Endothelial cell of umbilical vein (primary cell): ENCODE measurements at regions not wholly inside any gene's neighbourhood (a gene's known extent, or its start where the extent isn't known, plus 50 kb on each side); places are given as distances from the start of the nearest gene placed in this dataset.
"Not testable (repeated sequence)": the region's sequence is repeated elsewhere in the genome, so short reads cannot be mapped to it uniquely, and the experiment has no call there.

ENCODE experiments used
- BruUV-seq: library from RNA; stranded (reverse); fragments of 400-500 nt; replicated peaks from 2 replicates; lab custom pipeline; 2021; lab: Mats Ljungman, UMichigan
- CTCF ChIA-PET: fragments of 300-600, 350-600 bp; sonication (Branson Sonifier 250); formaldehyde crosslinking; loops from one replicate; lab custom pipeline; 2021; ENCODE audit warnings: antibody characterized with exemption, inconsistent platforms; lab: Charles Lee
- POLR2A ChIA-PET: fragments of 300-600, 350-600 bp; sonication (Branson Sonifier 250); formaldehyde crosslinking; loops from one replicate; lab custom pipeline; 2021; ENCODE audit warnings: antibody characterized with exemption, inconsistent platforms; lab: Charles Lee
- DNase-seq: peaks from one replicate; pipeline ENCODE4 v3.0.0-alpha.2; 2011; ENCODE audit warnings: low read depth, low spot score
- FAIRE-seq: peaks from 2 replicates; lab custom pipeline; 2011; peaks lifted over from hg19 to GRCh38; lab: Jason Lieb, UNC
- H2AFZ ChIP-seq: 2 replicates; pipeline ENCODE4 v1.6.0; 2012; ENCODE audit warnings: low read depth, low read length, control low read depth, inconsistent platforms
- H3K27ac ChIP-seq: 2 replicates; pipeline ENCODE4 v1.5.1; 2011; ENCODE audit warnings: low read depth, mild to moderate bottlenecking, control low read depth, low read length, moderate library complexity; ENCODE audit not compliant: insufficient read depth
- H3K27me3 ChIP-seq, 2 experiments: 2 replicates each; pipeline versions ENCODE4 v1.6.0 to v1.6.1; 2011; ENCODE audit warnings: low read length in 2 of 2, mixed read lengths in 1 of 2; ENCODE audit not compliant: control insufficient read depth in 2 of 2, insufficient read depth in 2 of 2
- H3K36me3 ChIP-seq, 2 experiments: 2 replicates in 1 of 2; 3 replicates in 1 of 2; pipeline ENCODE4 v1.5.1; 2011; ENCODE audit warnings: low read length in 2 of 2, mild to moderate bottlenecking in 1 of 2, moderate library complexity in 1 of 2; ENCODE audit not compliant: control insufficient read depth in 2 of 2, insufficient read depth in 2 of 2; ENCODE audit errors: extremely low read depth in 1 of 2
- H3K4me1 ChIP-seq: 3 replicates; pipeline ENCODE4 v1.5.1; 2011; ENCODE audit warnings: mild to moderate bottlenecking, low read length; ENCODE audit not compliant: control insufficient read depth, insufficient read depth; ENCODE audit errors: extremely low read depth
- H3K4me2 ChIP-seq: 2 replicates; pipeline ENCODE4 v1.6.1; 2011; ENCODE audit warnings: low read length, control low read depth, mixed read lengths; ENCODE audit not compliant: insufficient read depth
- H3K4me3 ChIP-seq, 3 experiments: fragments of 200-600 bp in 1 of 3; sonication (generic), shearing (Covaris generic) in 1 of 3; replicated peaks in 1 of 3; 2 replicates each; pipeline ENCODE4 v1.5.1; 2011 to 2016; ENCODE audit warnings: control low read depth in 3 of 3, low read length in 3 of 3, mild to moderate bottlenecking in 2 of 3, inconsistent platforms in 1 of 3, low read depth in 1 of 3, moderate library complexity in 1 of 3; ENCODE audit not compliant: insufficient read depth in 1 of 3
- H3K79me2 ChIP-seq: 2 replicates; pipeline ENCODE4 v1.6.0; 2012; ENCODE audit warnings: low read length, inconsistent platforms; ENCODE audit not compliant: control insufficient read depth, insufficient read depth
- H3K9ac ChIP-seq: replicated peaks from 2 replicates; pipeline ENCODE3; 2011; ENCODE audit warnings: low read length, control low read depth; ENCODE audit not compliant: insufficient read depth; ENCODE audit errors: extremely low read depth
- H3K9me1 ChIP-seq: replicated peaks from 3 replicates; pipeline ENCODE4 v1.6.0; 2011; ENCODE audit warnings: mild to moderate bottlenecking, low read length; ENCODE audit not compliant: control insufficient read depth, insufficient read depth; ENCODE audit errors: extremely low read depth
- H3K9me3 ChIP-seq: replicated peaks from 2 replicates; pipeline ENCODE4 v1.5.1; 2012; ENCODE audit warnings: low read length, inconsistent platforms; ENCODE audit not compliant: control insufficient read depth, insufficient read depth
- H4K20me1 ChIP-seq: replicated peaks from 2 replicates; pipeline ENCODE3; 2011; ENCODE audit warnings: mild to moderate bottlenecking, low read length; ENCODE audit not compliant: control insufficient read depth, insufficient read depth; ENCODE audit errors: extremely low read depth
- CTCF ChIP-seq, 2 donors: IDR thresholded peaks; 1 replicate in 1 of 2; 2 replicates in 1 of 2; pipeline ENCODE4 v1.5.1; 2011; ENCODE audit warnings: low read length in 2 of 2, mild to moderate bottlenecking in 2 of 2, moderate library complexity in 2 of 2, control low read depth in 1 of 2, inconsistent platforms in 1 of 2, low read depth in 1 of 2; ENCODE audit not compliant: insufficient read depth in 1 of 2; ENCODE audit errors: extremely low read depth in 1 of 2
- EZH2 ChIP-seq: IDR thresholded peaks from 2 replicates; pipeline ENCODE4 v1.6.1; 2012; ENCODE audit warnings: borderline replicate concordance, low read depth, mild to moderate bottlenecking, moderate library complexity, low read length, inconsistent platforms; ENCODE audit not compliant: severe bottlenecking
- FOS ChIP-seq: IDR thresholded peaks from 2 replicates; pipeline ENCODE4 v1.6.1; 2011; ENCODE audit warnings: mild to moderate bottlenecking, low read length, moderate library complexity, borderline replicate concordance; ENCODE audit not compliant: insufficient read depth
- GATA2 ChIP-seq: IDR thresholded peaks from 2 replicates; pipeline ENCODE4 v1.7.0; 2011; ENCODE audit warnings: low read depth, mild to moderate bottlenecking, moderate library complexity, mixed read lengths, low read length; ENCODE audit not compliant: insufficient read length, insufficient read depth
- JUN ChIP-seq: IDR thresholded peaks from 2 replicates; pipeline ENCODE4 v1.6.1; 2011; ENCODE audit warnings: borderline replicate concordance, low read depth; ENCODE audit not compliant: insufficient read length, insufficient read depth
- MAX ChIP-seq: IDR thresholded peaks from 2 replicates; pipeline ENCODE4 v1.6.1; 2011; ENCODE audit not compliant: insufficient read depth, insufficient read length
- MYC ChIP-seq: IDR thresholded peaks from one replicate; pipeline ENCODE4 v1.6.1; 2011; ENCODE audit warnings: mild to moderate bottlenecking, low read depth, low read length
- POLR2A ChIP-seq: IDR thresholded peaks from 2 replicates; pipeline ENCODE4 v1.6.1; 2012; ENCODE audit warnings: low read depth, mild to moderate bottlenecking, control low read depth, low read length
- POLR2AphosphoS5 ChIP-seq: IDR thresholded peaks from 2 replicates; pipeline ENCODE4 v1.6.1; 2012; ENCODE audit warnings: low read depth, mild to moderate bottlenecking, control low read depth, low read length, moderate library complexity; ENCODE audit not compliant: insufficient read depth
- dilution Hi-C: fragments of 300-500 bp; cut with MboI; formaldehyde crosslinking; loops from one replicate; pipeline ENCODE4 v1.15.0; 2019; ENCODE audit warnings: low sequenced_read_pairs; ENCODE audit not compliant: extremely low pct_ligation_motif_present
- intact Hi-C: fragments of 100-400 bp; cut with micrococcal nuclease; formaldehyde crosslinking; loops from one replicate; pipeline ENCODE4 v1.10.0; 2022

- no peak overlapping the region for H2AFZ ChIP-seq
- H3K9ac ChIP-seq = no peak overlapping the region
- FAIRE-seq (no peak), DNase-seq (no peak)
- H4K20me1 ChIP-seq = no peaks in the 10 kb centered on the region
- H3K27me3 ChIP-seq = no peaks in the 10 kb centered on the region
- no peak overlapping the region for H3K4me3 ChIP-seq
- no peaks in the 10 kb centered on the region for H3K79me2 ChIP-seq
- BruUV-seq = no TSS peak
- no peaks in the 10 kb centered on the region for H3K4me1 ChIP-seq
- peaks cover 8% of the 10 kb centered on the region for H3K9me3 ChIP-seq
- no peak overlapping the region for H3K27ac ChIP-seq
- no peaks in the 10 kb centered on the region for H3K36me3 ChIP-seq
- POLR2A ChIA-PET = no interaction called here
- H3K4me2 ChIP-seq = no peak overlapping the region
- intact Hi-C loops (no loop called here), dilution Hi-C loops (no loop called here)
- no peak for TF ChIP-seq MYC
- no peak for TF ChIP-seq CTCF (IDR thresholded peaks at IDR 0.05; ENCODE audit: extremely low read depth in 1 of 2, insufficient read depth in 1 of 2, low read depth in 1 of 2, low read length in 2 of 2)
- TF ChIP-seq POLR2A = no peak
- no peak for TF ChIP-seq GATA2
- no peak for TF ChIP-seq EZH2
- TF ChIP-seq POLR2AphosphoS5 = no peak
- TF ChIP-seq JUN = no peak
- TF ChIP-seq FOS = no peak
- TF ChIP-seq MAX = no peak
- no peaks in the 10 kb centered on the region for H3K9me1 ChIP-seq
- CTCF ChIA-PET = no interaction called here
Measured at GRCh38 chr2:5022061-5022460, 670.1 kb upstream of the SOX11 start.

GRCh38 chr2:5022708-5023635 lies 669.2 kb upstream of the SOX11 start:
- H3K4me3 ChIP-seq, H3K79me2 ChIP-seq, POLR2A ChIA-PET, H4K20me1 ChIP-seq, H3K9me3 ChIP-seq, H3K9me1 ChIP-seq, BruUV-seq, H3K4me1 ChIP-seq, intact Hi-C loops, FAIRE-seq, H3K27ac ChIP-seq, H3K9ac ChIP-seq, dilution Hi-C loops, H3K36me3 ChIP-seq, H2AFZ ChIP-seq, H3K4me2 ChIP-seq, DNase-seq, CTCF ChIA-PET, H3K27me3 ChIP-seq: not testable (repeated sequence)
